Right lung (tissue), 2 donors: ENCODE measurements at regions not wholly inside any gene's neighbourhood (a gene's known extent, or its start where the extent isn't known, plus 50 kb on each side); places are given as distances from the start of the nearest gene placed in this dataset.
"Not testable (repeated sequence)": the region's sequence is repeated elsewhere in the genome, so short reads cannot be mapped to it uniquely, and the experiment has no call there.

Experiments used
- DNase-seq, 2 donors: peaks; one replicate each; pipeline ENCODE4 v3.0.0-alpha.2; 2013

- DNase-seq, result no peak
These were observed 86.8 kb downstream of the NDUFA12 start for GRCh38 chr12:94916663-94917062.

- DNase-seq, result no peak
These were observed 93.8 kb downstream of the NDUFA12 start for GRCh38 chr12:94909663-94910062.

- DNase-seq, result not testable (repeated sequence)
These were observed 97.7 kb downstream of the NDUFA12 start for GRCh38 chr12:94905749-94906148.

- DNase-seq, result no peak
These were observed 103.0 kb downstream of the NDUFA12 start for GRCh38 chr12:94900496-94900895.

- no peak for DNase-seq
These were observed 105.1 kb downstream of the NDUFA12 start for GRCh38 chr12:94898388-94898787.

- DNase-seq, result no peak
These were observed 110.8 kb downstream of the NDUFA12 start for GRCh38 chr12:94892544-94893267.

GRCh38 chr12:94889445-94890210, 113.9 kb downstream of the NDUFA12 start:
- no peak for DNase-seq

GRCh38 chr12:94879542-94879941, 124.0 kb downstream of the NDUFA12 start:
- no peak for DNase-seq

- no peak for DNase-seq
These were observed 128.0 kb downstream of the NDUFA12 start for GRCh38 chr12:94875525-94875924.

- no peak for DNase-seq
These were observed 128.8 kb downstream of the NDUFA12 start for GRCh38 chr12:94874518-94875302.

GRCh38 chr12:94873734-94874517, 129.6 kb downstream of the NDUFA12 start:
- DNase-seq, result no peak

GRCh38 chr12:94872971-94873733, 130.3 kb downstream of the NDUFA12 start:
- DNase-seq, result no peak

GRCh38 chr12:94872671-94872970, 130.9 kb downstream of the NDUFA12 start:
- DNase-seq, result no peak

- no peak for DNase-seq
These were observed 131.4 kb downstream of the NDUFA12 start for GRCh38 chr12:94872007-94872653.

GRCh38 chr12:94870511-94870910, 133.0 kb downstream of the NDUFA12 start:
- DNase-seq, result no peak

- no peak for DNase-seq
These were observed 135.3 kb downstream of the NDUFA12 start for GRCh38 chr12:94868161-94868560.

GRCh38 chr12:94867066-94867855, 136.2 kb downstream of the NDUFA12 start:
- no peak for DNase-seq

GRCh38 chr12:94864987-94865386, 138.5 kb downstream of the NDUFA12 start:
- no peak for DNase-seq

- peak in 1 of 2 donors; percentile 55 for DNase-seq
These were observed 140.0 kb downstream of the NDUFA12 start for GRCh38 chr12:94863321-94864035.
